NCI-H2171 (cell line): ENCODE measurements at regions not wholly inside any gene's neighbourhood (a gene's known extent, or its start where the extent isn't known, plus 50 kb on each side); places are given as distances from the start of the nearest gene placed in this dataset.
"Not testable (repeated sequence)": the region's sequence is repeated elsewhere in the genome, so short reads cannot be mapped to it uniquely, and the experiment has no call there.

ENCODE experiments used
- DNase-seq: peaks from one replicate; lab custom pipeline; 2025; lab: John Stamatoyannopoulos, UW

DNA sequence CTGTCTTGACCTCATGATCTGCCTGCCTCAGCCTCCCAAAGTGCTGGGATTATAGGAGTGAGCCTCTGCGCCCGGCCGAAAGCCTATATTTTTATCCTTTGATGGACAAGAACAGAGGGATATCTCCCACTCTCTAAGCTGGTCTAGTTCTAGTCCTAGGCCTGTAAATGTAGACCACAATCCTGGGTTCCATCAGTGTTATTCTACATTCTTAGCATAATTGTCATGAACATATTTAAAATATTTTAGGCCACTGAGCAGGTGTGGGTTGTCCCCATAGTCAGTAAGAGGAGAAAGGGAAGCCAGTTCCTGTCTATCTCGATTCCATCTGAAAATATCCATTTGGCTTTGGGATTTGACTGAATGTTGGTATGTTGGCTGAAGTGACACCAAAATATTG is 118.1 kb downstream of the EBLN2 start:
- no peak for DNase-seq

DNA sequence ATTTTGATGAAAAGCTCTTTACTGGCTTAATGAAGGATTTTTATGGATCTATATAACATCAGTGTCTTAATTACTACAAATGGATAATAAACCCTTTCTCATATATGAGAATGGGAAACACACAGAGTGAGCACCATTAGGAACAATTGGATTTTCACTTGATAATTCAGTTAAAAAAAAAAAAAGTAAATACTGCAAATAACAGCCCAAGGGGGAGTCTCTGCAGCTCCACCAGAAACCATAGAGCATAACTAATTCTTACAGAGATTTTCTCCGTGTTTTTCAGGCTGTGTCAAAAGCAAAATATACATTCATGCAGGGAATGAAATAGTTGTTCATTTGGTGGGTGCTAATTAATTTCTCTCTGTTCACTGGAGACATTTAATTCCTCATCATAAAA is 125.3 kb downstream of the EBLN2 start:
- DNase-seq = no peak

DNA sequence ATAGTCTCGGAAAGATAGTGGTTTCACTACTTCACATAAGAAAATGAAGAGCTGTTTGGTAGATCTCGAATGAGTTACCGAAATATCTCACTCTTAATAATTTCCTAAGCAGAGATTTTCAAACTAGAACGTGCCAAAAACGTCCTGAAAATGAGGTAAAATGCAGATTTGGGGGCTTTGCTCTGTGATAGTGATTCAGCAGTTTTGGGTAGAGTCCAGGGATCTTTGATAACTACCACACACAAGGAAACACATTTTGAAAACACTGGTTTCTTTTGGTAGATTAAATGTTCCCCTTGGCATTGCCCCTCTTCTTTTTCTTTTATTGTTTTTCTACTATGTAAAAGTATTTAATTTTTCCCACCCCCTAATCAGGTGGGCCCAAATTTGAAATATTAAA is 125.9 kb downstream of the EBLN2 start:
- DNase-seq = no peak

DNA sequence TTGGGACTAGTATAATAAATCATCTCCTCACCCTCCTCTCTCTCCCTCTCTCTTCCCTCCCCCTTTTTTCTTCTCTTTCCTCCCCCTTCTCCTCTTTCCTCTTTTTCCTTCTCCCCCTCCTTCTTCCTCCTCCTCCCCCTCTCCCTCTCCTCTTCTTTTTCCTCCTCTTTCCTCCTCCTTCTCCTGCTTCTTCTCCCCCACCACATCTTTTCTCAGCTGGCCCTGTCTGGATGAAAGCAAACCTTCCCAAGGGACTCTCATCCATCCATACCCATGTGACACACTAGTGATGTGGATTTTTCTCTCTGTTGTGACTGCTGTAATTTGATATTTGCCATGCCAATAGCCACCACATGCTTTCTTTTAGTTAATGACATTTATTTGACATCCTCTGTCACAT is 127.2 kb downstream of the EBLN2 start:
- DNase-seq = peak; percentile 60

DNA sequence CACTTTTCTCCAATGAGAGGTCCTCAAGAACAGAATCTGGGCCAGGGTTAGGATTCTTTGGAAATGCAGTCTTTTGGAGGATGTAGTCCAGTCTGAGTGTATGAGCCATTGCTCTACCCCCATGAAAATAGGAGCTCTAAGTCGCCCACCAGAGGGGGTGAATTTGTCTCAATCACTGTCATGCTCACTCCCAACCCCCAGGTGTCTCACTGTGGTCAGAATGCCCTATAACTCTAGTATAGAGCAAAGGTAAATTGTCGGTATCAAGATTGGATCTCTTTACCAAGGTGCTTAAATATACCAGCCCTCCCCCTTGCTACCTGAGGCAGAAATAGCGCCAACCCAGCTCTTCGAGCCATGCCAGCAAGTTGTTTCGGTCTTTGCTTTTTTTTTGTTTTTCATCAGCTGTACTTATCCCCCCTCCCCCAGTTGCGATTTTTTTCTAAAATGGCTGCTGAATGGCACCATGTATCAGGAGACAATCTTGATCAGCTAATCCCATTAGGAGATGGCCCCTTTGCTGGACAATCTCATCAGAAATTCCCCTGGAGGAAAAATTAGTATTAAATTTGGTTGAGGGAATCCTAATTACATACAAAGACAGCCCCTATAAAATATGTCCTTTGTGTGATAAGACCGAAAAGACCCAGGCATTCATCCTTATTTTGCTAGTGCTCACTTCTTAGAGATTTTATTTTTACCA is 130.7 kb downstream of the EBLN2 start:
- no peak for DNase-seq

DNA sequence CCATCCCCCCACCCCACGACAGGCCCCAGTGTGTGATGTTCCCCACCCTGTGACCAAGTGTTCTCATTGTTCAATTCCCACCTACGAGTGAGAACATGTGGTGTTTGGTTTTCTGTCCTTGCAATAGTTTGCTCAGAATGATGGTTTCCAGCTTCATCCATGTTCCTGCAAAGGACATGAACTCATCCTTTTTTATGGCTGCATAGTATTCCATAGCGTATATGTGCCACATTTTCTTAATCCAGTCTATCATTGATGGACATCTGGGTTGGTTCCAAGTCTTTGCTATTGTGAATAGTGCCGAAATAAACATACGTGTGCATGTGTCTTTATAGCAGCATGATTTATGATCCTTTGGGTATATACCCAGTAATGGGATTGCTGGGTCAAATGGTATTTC is 132.5 kb downstream of the EBLN2 start:
- DNase-seq = not testable (repeated sequence)

DNA sequence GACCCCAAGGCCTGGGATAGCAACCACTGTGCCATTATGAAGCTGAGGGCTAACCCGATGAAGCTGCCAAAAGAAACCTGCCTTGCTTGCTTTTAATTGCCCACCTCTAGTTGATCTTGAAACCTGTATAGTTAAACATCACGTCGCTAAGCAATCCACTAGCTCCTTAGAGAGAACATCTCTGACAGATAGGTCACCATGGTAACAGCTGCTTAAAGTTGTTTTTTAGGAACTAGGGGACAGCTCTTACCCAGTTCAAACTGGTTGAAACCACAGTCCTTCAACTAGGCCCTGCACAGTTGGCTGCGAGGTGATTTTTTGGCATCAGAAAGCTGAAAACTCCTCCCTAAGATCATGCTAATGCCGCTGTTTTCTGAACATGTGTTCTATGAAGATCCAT is 135.7 kb downstream of the EBLN2 start:
- DNase-seq = no peak

DNA sequence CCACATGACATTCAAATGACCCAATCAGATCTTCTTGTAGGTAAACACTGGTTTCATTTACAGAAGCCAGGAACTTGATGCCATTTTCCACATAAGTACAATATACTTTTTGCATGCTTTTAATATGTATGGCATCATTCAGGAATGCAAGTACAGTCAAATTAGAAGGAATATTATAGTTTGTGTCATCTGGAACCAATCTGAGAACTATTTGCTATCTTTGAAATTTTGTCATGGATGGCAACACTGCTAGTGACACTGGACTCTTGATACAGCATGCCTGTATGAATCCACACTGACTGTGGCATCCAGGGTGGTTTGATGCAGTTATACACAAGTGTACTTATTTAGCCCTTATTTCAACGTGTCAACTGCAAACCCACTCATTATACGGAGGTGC is 141.6 kb downstream of the EBLN2 start:
- no peak for DNase-seq

DNA sequence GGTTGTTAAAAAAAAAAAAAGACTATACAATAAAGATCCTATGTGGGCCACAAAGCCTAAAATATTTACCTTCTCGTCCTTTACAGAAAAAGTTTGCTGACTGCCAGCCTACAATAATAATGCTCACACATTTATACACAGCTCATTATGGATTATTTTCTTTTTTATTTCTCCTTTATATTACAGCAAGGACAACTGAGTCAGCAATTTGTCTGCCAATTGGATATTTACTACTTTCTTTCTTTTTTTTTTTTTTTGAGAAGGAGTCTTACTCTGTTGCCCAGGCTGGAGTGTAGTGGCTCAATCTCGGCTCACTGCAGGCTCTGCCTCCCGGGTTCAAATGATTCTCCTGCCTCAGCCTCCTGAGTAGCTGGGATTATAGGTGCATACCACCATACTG is 142.2 kb downstream of the EBLN2 start:
- no peak for DNase-seq

DNA sequence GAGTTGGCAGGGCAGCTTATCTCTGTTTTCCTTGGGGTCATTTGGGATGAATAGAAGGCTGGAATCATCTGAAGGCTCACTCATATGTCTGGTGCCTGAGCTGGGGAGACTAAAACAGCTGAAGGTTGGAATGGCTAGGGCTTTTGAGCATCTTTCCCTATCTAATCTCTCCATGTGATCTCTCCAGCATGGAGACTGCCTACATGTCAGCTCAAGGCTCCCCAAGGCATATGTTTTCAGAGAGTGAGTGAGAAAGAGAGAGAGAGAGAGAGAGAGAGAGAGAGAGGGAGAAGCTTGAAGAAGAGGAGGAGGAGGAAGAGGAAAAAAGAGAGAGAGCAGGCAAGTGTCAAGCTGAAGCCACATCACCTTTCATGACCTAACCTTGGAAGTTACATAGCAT is 143.4 kb downstream of the EBLN2 start:
- DNase-seq = no peak

DNA sequence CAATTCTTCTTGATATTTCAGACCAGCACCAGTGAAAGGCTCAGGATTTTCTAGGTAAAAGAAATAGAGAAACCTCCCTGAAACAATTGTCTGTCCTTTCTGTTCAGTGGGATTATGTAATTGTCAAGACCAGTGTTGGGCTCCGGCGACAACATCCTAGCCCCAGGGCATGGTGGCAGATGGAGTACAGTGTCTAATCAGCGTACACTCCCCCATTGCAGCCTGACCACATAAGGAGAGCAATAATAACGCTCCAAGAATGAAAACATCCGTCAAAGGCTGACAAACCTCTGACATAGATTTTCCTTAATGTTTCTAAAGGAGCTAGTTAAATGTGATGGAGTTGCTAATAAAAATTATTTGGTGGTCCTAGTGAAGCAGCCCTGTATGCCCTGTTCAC is 144.6 kb downstream of the EBLN2 start:
- DNase-seq = no peak

DNA sequence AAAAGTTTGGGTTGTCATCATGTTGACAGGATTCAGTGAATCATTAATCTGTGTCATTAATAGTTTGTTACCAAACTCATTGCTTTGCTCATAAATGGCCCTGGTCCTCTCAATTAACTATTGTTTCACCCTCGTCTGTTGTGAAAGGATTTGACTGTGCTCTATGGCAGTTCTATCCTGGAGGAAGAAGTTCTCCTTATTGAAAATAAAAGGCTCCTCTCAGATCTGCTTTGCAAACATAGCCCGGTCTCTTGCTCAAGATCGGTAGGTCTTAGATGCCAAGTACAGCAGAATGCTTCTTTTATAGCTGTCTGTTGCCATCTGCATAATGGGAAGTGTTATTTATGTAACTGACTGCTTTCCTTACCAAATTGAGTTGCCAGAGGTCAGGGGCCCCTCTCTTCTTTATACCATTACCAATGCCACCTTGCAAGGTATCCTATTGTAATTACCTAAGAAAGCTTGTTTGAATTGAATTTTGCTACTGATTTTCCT is 146.5 kb downstream of the EBLN2 start:
- DNase-seq = no peak

DNA sequence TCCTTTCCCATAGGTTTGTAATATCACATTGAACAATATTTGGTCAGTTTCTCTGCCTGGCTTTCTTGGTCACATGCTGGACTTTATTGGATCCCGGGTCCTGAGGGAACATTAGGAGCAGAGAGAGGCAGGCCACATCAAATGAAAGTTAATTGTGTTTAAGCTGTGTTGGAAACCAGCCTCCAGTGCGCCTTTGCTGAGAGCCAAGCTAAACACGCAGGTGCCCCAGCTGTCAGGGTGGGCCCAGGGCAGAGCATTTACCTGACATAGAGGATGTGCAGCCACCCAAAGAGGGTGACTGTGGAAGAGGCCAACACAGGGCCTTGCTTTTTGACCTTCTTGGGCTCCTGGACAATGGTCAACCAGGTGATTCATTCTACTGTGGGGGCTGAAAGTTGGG is 149.3 kb downstream of the EBLN2 start:
- DNase-seq = no peak

DNA sequence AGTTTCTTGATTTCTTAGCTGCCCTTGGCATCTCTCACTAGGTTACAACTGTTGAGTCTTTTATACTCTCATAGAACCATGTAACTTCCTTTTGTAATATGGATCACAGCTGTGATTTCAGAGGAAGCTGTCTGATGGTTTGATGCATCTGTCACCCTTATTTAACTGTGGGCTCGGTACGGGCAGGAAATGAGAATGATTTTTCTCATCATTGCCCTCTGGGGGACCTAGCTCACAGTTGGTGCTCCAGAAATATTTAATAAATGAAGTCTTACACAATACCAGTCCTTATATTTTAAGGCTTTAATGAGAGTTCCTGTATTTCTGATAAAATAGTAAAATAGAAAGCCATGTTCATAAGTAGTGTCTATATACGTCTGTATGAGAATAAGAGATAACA is 151.2 kb downstream of the EBLN2 start:
- no peak for DNase-seq

DNA sequence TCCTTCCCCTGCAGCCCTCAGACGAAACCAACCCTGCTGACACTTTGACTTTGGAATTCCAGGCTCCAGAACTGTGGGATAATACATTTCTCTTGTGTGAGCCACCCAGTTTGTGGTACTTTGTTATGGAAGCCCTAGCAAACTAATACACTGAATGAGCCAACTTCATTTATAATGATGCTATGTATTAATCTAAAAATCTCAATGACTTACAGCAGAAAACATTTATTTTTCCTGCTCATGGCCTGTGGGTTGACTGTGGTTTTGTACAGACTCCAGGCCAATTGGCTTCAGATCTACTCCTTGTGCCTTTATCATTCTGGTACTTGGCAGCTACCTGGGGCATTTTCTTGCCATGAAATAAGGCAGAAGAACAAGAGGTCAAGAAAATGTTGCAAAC is 152.4 kb downstream of the EBLN2 start:
- no peak for DNase-seq

DNA sequence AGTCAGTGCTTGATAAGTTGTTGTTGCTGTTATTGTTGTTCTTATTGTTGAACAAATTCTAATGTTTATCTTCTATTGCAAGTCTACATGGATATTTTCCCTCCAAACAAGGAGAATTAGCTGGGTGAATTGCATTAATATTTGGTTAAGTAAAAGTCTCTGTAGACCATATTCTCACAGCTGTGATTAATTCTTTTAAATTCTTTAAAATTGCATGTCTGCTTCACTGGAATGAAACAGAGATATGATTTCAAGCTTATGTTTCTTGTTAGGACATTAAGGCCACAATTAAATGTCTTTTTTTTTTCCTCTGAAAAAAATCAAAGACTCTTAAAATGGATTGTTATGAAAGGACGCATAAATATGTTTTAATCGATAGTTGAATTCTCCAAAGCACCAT is 153.4 kb downstream of the EBLN2 start:
- no peak for DNase-seq

DNA sequence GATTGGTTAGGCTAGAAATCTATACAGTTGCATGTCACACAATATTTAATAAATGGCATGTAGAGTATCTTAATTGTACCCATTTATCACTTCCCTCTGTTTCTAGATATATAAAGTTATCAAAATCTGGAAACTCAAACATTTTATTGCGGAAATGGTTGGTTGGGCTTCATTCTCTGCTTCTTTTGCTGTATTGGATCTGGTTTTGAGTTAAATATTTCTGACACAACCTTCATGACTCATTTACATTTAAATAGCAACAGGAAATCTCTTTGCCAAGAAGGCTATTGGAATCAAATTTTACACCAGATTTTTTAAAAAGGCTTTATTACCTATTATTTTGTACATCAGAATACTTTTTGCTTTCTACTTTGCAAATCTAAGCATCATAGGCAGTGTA is 153.8 kb downstream of the EBLN2 start:
- no peak for DNase-seq

DNA sequence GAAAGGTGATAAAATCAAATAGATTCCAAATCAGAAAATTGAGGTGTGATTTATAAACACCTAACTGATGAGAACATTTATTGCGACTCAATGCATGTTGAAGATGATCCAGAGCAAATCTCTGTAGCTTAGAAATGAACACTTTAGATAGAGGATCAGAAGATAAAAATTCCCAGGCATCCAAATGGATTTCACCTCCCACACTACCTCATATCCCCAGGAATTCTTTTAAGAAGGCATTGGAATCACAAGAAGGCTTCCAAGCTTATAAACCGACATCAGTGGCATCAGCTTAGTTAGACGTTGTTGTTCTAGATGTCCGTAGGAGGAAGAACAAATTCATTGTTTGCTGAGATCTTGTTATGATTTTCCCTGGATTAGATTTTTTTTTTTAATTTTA is 154.4 kb downstream of the EBLN2 start:
- DNase-seq = no peak

DNA sequence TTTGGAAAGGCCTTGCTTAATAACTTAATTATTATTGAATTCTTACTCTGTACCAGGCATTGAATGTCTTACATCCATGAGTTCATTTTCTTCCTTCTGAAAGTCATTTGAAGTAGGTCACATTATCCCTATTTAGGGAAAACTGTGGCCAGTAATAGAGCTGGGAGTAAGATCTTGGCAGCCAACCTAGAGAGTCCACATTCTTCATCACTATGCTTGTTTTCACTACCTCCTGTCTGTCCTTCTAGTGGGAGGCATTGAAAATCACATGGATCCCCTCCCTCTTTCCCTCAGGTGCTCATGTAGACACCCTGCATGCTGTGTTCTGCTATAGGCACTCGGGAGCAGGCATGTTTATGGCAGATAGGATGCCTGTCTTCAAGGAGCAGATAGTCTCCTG is 154.9 kb downstream of the EBLN2 start:
- no peak for DNase-seq

DNA sequence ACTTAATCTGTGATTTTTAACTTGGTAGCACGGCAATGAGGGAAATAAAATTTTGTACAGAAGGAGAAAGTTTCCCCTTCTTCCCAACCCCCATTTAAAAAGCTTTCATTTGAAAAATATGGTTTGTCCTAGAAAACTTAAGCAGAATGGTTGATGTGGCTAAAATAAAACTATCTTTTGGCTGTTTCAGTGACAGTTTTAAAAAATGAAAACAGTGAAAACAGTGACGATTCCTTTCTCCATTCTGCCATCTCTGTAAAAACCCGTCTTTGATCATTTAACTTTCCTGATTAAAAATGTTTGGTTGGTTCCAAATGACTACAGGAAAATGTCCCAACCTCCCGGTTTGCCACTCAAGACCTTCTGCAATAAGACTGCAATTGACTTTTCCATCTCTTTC is 160.7 kb downstream of the EBLN2 start:
- DNase-seq = no peak

DNA sequence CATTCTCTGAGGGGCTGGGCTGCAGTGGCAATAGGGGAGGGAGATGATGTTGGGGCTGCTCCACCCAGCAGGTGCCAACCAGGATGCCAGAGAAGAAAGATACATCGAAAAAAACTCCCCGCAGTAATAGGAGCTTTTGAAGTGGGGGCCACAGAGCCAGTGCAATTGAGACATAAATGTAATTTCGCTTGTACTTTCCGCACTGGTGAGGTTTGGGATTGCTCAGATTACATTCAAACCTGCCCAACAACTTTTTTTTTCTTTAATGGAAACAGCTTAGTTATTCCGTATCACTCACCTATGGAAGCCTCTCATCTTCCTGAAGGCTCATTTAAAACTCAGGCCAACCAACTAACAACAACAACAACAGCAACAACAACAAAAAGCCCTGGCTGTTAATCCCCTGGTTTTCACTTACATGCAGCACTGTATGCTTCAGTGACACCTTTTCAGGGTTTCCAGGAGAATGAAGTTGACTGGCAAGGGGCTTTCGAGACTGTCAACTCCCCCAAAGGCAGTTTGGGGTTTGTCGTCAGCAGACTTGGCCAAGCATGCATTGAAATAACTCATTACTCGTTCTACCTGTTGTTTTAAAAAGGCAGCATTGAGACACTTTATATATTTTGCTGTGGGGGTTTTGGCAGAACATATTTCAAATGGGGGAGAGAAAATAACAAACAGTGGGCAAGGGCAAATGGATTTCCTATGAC is 163.8 kb downstream of the EBLN2 start:
- DNase-seq = no peak

DNA sequence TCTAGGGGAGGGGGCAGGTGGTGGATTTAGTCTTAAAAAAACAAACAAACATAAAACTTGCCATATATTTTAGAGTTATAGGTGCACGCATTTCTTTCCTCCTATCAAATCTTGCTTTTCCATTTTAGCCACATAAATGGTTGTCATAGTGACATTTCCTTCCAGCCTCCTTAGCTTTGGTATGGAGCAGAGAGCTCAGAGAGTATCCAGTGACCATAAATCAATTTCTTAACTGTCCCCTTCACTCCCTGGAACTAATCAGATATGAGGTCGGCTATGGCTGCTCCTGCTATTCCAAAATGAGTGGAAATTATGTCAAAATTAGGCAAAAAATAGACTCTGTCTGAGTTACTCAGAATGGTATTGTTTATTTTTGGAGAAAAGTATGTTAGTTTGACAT is 164.5 kb downstream of the EBLN2 start:
- no peak for DNase-seq

DNA sequence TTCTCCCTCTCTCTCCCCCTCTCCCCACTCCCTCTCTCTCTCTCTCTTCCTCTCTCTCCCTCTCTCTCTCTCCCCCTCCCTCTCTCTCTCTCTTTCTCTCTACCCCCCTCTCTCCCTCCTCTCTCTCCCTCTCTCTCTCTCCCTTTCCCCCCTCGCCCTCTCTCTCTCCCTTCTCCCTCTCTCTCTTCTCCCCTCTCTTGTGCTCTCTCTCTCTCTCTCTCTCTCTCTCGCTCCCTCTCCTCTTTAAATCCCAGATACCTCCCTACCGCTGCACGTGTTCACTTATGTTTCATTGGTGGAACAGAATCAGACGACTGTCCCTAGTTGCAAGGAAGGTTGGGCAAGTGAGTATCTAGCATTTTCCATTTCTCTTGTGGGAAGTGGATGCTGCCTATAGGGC is 166.5 kb downstream of the EBLN2 start:
- DNase-seq = no peak

DNA sequence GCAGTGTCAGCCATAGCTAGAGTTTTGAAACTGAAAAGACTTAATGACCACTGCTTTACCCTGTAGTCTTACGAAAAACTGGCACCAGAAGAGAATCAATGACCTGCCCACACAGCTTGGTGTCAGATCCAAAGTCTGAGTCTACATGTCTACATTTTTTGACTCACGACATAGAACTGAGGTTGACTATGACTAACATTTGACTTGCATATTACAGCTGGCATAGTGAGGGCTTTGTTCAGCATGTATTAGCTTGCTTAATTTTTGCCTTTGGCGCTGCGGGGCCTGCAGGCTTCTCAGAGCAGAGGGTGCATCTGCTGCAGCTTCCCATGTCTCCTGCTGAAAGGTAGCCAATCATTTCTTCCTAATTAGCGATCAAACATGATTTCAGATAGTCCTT is 167.0 kb downstream of the EBLN2 start:
- DNase-seq = no peak
